Germinal center (tissue), 1 donor: ENCODE measurements at regions not wholly inside any gene's neighbourhood (a gene's known extent, or its start where the extent isn't known, plus 50 kb on each side); places are given as distances from the start of the nearest gene placed in this dataset.

Experiments
- DNase-seq: peaks from one replicate; pipeline ENCODE4 v3.0.0; 2012; ENCODE audit warnings: mixed read lengths, low spot score

DNA sequence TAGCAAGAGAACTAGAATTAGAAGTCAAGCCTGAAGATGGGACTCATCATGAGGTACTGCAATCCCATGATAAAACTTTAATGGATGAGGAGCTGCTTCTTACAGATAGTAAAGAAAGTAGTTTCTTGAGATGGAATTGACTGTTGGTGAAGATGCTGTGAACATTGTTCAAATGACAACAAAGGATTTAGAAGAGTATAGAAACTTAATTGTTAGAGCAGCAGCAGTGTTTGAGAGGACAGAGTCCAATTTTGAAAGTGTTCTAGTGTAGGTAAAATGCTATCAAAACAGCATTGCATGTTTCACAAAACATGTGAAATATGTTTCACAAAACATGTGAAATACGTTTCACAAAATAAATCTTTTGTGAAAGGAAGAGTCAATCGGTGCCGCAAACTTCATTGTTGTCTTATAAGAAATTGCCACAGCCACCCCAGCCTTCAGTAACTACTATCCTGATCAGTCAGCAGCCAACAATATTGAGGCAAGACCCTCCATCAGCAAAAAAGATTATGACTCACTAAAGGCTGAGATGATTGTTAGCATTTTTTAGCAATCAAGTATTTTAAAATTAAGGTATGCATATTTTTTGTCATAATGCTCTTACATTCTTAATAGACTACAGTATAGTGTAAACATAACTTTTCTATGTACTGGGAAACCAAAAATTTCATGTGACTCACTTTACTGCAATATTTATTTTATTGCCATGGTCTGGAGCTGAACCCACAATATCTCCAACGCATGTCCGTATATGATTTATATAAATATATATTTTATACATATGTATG is 173.4 kb upstream of the BMP4 start:
- DNase-seq = no peak

DNA sequence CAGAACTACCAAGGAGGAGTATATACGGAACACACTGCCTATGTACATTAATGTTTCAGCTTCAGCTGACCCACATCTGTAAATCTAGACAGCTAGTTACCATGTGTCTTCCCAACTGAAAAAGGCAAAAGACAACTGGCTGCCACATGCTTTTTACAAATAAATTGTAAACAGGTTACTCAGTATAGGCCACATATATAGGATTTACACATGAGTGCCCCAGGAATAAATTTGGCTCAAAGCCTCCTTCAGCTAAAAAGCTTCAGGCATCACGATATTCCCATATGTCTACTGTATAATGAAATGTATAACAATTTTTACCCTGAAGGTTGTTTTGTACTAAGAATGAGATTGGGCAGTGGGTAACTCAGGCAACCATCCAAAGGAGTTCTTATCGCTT is 175.9 kb upstream of the BMP4 start:
- DNase-seq = no peak

DNA sequence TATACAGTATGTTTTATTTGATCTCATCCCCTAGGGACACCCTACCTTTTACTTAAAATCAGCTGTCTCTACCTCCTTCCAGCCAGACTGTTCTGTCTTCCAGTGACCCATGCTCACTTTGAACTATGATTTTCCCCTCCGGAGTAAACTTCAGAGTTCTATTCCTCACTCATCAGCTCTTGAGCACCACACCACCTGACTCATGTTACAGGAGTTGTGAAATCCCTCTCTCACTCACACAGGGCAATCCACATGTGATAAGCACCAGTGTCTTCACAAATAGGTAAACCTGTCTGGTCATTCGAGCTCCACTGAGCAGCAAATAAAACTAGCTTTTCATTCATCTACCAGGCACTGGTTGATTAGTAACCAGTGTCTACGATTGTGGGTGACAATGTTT is 177.3 kb upstream of the BMP4 start:
- no peak for DNase-seq

DNA sequence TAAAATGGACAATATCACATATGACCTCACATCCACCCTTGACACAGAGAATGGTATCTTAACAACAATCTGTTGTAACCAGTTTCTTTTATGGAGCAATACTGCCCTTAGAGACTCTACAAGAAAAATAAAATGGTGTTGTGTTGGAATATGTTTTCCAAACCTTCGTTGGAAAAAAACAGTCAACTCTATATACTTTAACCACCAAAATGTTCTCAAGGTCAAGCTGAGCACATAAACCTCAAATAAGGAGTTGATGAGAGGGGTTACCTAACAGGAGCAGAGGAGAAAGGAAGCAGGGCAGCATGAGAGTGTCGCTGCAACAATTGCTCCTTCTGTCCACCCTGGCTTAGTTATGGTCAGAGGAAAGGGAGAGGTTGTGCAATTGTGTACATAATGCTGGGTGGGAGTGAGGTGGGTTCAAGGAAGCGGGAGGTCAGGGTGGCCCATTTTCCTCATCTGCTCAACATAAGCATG is 179.2 kb upstream of the BMP4 start:
- DNase-seq = no peak

DNA sequence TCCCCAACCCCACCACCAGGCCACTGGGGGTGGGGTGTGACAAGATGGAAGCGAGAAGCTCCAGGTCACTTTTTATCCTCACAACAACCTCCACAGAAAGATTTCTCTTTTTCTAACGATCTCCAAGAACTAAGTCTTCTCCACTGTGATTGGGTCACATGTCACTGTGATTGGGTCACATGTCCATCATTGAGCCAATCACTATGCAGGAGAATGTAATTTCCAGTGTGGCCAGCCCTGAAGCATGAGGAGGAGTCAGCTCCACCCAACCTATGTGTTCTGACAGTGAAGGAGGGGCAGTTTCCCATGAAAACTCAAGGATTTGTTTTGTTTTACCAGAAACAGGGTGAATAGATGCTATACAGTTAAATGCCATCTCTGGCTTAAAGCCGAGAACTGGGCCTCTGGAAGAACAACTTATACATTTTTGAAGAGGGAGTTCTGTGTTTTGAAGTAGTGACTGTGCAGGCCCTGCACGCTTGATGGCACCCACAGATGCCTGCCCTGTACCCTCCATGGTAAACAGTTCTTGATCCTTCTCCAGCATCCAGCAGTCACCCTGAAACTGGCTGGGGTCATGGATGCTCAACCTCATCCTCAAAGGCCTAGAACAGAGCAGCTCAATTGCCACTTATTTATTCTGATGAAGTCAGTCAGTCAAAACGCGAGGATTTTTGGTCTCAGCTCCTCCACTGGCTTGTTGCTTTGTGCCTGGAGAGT is 180.4 kb upstream of the BMP4 start:
- DNase-seq = no peak

DNA sequence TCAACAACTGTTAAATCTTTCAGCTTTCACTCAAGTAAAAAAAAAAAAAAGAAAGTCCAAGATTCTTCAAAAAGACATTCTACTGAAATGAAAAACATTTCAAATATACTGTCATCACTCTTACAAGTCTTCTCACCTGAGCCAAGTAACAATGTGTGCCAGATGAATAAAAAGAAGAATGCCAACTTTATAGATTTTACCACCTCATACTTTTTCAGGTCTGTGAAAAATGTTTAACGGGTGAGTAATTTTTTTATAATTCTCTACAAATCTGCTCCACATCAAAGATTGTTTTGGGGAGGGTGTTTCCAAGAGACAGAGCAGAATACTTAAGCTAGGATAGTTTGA is 181.0 kb upstream of the BMP4 start:
- no peak for DNase-seq

DNA sequence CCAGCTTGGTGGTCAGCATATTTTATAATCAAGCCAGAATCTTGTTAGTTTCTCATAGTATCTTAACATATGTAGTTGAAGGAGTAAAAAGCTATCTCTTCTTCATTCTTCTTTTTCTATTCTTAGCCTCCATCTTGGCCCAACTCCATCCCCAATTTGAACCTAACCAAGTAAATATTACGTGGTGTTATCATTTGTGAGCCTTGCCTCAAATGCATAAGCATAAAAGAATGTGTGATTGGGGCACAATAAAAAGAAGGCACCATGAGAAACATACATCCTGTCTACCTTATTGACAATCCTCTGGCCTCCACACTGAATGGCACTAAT is 181.4 kb upstream of the BMP4 start:
- no peak for DNase-seq

DNA sequence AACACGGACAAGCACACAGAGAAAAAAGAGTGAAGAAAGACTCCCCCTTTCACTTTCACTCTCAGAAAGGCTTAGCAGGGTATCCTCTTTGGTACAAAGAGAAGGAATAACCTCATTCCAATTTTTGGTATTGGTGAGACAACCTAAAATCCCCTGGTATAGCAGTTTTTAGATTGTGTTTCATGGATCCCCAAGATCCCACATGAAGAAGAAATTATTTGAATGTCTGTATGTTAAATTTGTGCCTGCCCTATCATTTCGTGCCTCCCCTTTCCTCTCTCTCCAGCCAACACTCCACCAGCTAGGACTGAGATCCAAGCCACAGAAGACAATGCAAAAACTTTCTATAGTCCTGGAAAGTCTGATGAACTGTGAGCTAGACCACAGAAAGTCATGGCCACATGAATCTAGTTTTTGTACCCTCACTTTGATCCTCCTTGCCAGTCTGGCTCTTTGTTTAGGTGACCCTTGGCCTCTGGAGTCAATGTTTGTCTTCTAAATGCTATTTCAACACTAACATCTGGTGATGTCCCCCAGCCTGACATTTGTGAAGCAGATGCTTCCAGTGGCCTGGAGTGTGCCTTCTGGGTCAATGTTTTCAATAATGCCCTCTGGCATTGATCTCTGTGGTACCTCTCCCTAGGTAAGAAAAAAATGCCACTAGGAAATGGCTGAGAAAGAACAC is 181.9 kb upstream of the BMP4 start:
- no peak for DNase-seq

DNA sequence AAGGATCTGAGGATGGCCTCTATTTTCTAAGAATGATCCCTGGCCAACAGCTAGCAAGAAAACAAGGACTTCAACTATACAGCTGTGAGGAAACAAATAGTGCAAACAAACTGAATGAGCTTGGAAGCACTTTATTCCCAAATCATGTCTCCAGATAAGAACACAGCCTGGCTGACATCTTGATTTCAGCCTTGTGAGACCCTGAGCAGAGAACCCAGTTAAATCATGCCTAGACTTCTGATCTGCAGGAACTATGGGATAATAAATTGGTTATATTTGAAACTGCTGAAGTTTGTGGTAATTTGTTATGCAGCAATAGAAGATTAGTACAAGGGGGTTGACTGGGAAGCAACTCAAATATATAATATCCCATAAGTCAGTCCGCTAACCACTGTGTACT is 183.9 kb upstream of the BMP4 start:
- DNase-seq = no peak

DNA sequence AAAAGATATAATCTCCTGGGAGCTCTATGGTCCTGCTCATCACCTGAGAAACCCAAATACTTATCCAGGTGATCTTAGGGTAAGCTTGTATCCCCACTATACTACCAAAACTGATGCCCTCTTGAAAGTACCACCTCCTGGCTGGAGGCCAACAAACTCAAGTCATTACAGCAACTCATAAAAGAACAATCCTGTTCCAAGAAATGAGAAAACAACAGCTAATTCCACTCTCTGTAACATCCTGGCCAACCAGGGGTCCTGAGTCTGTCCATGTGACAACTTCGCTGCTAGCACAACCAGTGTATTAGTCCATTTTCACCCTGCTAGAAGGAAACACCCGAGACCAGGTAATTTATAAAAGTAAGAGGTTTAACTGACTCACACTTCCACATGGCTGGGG is 190.0 kb upstream of the BMP4 start:
- DNase-seq = no peak

DNA sequence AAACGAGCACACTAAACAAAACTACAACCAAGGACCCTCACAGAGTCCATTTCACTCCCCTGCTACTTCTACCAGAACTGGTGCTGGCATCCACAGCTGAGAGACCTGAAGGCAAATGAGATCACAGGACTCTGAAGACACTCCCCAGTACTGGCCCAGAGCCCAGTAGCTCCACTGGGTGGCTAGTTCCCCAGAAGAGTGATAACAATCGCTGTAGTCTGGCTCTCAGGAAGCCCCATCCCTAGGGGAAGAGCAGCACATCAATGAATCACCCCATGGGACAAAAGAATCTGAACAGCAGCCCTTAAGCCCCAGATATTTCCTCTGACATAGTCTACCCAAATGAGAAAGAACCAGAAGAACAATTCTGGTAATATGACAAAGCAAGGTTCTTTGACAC is 190.7 kb upstream of the BMP4 start:
- no peak for DNase-seq

DNA sequence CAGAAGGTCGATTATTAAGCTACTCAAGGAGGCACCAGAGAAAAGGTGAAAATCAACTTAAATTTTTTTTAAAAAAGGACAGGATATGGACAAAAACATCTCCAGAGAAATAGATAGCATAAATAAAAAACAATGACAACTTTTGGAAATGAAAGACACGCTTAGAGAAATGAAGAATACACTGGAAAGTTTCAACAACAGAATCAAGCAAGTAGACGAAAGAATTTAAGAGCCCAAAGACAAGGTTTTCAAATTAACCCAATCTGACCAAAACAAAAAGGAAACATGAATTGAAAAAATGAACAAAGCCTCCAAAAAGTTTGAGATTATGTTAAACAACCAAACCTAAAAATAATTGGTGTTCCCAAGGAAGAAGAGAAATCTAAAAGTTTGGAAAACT is 191.1 kb upstream of the BMP4 start:
- DNase-seq = no peak

DNA sequence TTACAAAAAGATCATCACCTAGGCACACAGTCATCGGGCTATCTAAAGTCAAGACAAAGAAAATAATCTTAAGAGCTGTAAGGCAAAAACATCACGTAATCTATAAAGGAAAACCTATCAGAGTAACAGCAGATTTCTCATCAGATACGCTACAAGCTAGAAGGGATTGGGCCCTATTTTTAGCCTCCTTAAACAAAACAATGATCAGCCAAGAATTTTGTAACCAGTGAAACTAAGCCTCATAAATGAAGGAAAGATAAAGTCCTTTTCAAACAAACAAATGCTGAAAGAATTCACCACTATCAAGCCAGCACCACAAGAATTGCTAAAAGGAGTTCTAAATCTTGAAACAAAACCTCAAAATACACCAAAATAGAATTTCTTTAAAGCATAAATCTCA is 191.6 kb upstream of the BMP4 start:
- DNase-seq = no peak

DNA sequence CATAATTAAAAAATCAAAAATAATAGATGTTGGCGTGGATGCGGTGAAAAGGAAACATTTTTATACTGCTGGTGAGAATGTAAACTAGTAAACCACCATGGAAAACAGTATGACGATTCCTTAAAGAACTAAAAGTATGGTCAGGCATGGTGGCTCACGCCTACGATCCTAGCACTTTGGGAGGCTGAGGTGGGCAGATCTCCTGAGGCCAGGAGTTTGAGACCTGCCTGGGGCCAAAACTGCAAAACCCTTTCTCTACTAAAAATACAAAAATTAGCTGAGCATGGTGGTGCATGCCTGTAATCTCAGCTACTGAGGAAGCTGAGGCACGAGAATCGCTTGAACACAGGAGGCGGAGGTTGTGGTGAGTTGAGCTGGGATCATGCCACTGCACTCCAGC is 195.7 kb upstream of the BMP4 start:
- no peak for DNase-seq

DNA sequence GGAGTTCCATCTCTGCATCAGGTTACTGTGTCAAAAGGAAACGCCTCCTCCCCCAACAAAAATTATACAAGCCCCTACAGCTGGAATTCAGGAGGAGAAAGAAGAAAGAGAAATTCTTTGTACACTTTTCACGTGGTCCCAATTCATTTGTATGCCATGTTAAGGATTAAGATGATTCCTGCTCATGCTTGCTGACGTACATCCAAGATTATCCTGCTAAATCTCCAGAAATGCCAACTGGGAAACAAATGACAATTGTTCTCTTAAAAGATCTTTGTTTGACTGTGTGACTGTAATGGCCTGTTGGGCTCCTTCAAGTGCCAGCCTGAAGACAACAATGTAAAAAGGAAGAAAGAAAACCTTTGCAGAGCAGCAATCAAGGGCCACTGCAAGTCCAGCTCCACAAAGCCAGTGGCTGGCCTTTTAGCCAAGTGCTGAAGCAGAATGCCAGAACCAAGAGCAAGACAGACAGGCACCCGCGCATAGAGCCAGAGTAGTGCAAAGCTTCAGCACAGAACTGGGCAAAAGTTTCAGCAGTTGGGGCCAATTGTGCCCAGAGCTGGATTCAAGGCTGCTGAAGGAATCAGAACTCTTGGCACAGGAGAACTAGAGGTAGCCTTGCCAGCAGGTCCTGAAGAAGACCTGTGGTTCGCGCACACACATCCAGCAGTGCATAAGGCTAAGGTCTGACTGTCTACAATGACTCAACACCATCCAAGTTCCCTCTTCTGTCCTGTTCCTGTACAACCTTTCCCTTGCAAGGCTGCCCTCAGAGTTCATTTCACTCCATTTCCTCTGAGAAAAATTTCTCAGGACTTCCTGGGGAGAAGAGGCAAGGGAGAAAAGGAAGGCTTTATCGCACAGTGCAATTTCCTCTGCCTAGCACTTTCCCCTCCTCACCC is 209.7 kb upstream of the BMP4 start:
- DNase-seq = no peak

DNA sequence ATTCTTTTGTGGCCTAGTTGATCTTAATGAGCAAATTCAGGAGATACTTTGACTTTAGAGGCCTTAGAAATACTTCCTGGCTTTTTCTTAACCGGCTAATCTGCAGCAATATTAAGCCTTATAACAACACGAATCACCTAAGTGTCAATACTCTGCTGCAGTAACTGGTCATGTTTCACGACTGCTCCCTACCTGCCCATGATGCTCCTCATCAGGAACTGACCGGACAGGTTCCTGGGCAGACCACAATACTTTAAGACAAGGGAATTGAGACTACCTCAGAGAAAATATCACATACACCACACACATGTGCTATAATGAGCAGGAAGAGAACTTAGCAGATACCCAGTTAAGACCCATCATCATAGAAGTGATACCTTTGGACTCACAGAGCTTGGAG is 211.9 kb upstream of the BMP4 start:
- no peak for DNase-seq

DNA sequence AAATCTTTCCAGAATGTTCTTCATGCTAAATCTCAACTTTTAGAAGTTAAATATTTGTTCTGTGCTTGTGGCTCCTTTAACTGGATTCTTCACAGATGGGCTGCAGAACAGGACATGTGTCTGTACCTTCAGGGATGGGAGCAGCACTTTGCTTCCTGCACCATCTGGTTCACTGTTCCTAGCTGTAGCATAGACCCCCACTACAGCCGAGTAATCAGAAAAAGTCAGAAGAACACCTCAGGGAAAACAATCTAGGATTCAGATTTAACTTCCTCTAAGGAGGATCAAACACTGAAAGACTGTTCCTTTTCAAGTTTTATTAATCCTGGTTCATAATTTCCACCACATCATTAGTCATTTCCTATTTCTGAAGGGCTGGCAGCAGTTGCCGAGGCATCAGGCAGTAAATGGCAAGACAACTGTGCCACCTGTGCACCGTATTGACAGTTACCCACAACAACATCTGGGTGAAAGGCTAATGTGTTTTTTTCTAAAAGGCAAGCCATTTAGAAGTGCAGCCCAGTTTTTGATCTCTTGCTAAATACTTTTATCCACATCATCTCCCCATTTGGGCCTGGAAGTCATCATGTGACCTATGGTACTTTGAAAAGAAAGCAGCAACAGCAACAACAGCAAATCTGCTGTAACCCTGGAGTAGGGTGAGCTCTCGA is 212.8 kb upstream of the BMP4 start:
- no peak for DNase-seq

DNA sequence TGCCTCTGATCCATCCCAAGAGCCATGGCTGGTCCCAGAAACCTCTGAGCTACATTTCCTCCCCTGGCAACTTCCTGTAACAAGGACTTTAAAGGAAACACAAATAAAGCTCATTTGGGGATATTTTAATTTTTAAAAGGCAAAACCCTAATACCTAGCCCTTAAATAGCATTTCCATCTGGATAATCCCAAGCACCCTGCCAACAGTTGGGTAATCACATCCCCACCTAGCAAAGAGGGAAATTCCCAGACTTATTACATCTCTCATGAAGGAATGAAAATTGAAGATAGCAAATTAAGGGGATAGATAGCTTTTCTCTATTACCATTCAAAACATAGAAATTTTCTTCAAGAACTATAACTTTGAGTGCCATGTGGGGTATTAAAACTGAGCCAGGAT is 213.7 kb upstream of the BMP4 start:
- no peak for DNase-seq

DNA sequence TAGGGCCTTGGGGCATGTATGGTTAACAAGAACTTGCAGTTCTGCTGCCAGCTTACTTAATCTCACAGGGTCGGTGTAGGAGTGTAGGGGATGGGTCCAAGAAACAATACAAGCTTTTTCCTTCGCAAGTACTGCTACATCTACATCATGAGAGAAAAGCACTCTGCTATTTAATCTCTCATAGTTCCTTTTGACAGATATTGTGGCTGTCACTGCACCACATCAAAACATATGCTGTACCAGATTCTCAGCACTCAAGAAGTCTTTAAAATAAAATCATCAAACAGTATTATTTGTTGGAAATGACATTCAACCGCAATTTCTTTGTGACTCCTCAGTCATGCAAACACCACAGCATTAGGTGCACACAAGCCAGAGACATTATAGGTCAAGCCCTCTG is 215.5 kb upstream of the BMP4 start:
- no peak for DNase-seq

DNA sequence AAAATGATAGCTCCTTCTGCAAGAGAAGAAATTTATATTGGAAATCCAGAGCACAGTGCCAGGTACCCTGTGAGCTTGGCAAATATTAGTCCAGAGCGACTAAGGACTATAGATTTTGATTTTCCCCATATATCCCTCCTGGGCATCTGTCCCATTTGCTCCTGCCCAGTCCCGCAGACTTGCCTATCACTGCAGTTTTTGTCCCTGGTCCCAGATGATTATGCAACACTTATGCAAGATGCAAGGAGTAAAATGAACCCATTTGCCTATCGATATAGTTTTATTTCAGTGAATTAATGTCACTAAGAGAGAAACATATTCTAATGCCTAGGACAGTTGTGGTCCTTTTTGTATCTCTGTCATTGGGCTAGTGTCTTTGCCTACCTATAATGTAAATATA is 215.9 kb upstream of the BMP4 start:
- no peak for DNase-seq

DNA sequence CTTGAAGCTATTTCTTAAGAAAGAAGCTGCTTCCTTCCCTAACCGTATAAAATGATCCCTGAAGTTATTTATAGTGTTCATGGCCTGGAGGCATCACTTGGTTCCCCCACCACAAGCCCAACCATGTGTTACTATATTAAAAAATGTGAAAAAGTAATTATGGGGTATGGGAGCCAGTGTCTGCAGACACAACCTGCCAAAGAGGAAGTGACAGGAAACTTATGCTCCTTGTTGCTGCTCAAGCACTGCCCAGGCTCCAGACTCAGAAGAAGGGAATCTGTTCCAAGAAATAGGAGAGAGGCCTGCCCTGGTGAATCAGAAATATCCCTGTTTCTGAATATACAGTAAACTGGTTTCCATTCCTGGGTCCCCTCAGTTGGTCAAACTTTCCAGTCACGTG is 217.2 kb upstream of the BMP4 start:
- DNase-seq = no peak

DNA sequence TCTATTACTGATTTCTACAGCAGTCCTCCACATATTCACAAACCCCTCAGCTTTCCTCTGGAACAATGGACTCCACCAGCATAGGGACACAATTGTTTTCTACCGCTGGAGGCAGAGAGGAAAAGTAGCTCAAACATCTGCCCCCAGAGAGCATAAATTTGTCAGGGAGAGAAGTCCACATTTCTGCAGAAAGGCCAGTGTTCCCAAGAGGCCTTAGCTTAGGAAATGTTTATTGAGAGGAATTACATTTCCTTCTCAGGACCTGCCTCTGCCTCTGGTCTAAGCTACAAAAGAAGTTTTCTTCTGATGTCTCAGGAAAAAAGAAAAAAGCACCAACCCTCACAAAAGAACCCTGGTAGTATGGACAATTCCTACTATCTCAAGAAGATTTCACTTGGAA is 217.8 kb upstream of the BMP4 start:
- DNase-seq = no peak
